Endothelial cell of umbilical vein (primary cell): ENCODE measurements at regions not wholly inside any gene's neighbourhood (a gene's known extent, or its start where the extent isn't known, plus 50 kb on each side); places are given as distances from the start of the nearest gene placed in this dataset.

Experiments
- BruUV-seq: library from RNA; stranded (reverse); fragments of 400-500 nt; replicated peaks from 2 replicates; lab custom pipeline; 2021; lab: Mats Ljungman, UMichigan
- CTCF ChIA-PET: fragments of 300-600, 350-600 bp; sonication (Branson Sonifier 250); formaldehyde crosslinking; loops from one replicate; lab custom pipeline; 2021; ENCODE audit warnings: antibody characterized with exemption, inconsistent platforms; lab: Charles Lee
- POLR2A ChIA-PET: fragments of 300-600, 350-600 bp; sonication (Branson Sonifier 250); formaldehyde crosslinking; loops from one replicate; lab custom pipeline; 2021; ENCODE audit warnings: antibody characterized with exemption, inconsistent platforms; lab: Charles Lee
- DNase-seq: peaks from one replicate; pipeline ENCODE4 v3.0.0-alpha.2; 2011; ENCODE audit warnings: low read depth, low spot score
- FAIRE-seq: peaks from 2 replicates; lab custom pipeline; 2011; peaks lifted over from hg19 to GRCh38; lab: Jason Lieb, UNC
- H2AFZ ChIP-seq: 2 replicates; pipeline ENCODE4 v1.6.0; 2012; ENCODE audit warnings: low read depth, low read length, control low read depth, inconsistent platforms
- H3K27ac ChIP-seq: 2 replicates; pipeline ENCODE4 v1.5.1; 2011; ENCODE audit warnings: low read depth, mild to moderate bottlenecking, control low read depth, low read length, moderate library complexity; ENCODE audit not compliant: insufficient read depth
- H3K27me3 ChIP-seq, 2 experiments: 2 replicates each; pipeline versions ENCODE4 v1.6.0 to v1.6.1; 2011; ENCODE audit warnings: low read length in 2 of 2, mixed read lengths in 1 of 2; ENCODE audit not compliant: control insufficient read depth in 2 of 2, insufficient read depth in 2 of 2
- H3K36me3 ChIP-seq, 2 experiments: 2 replicates in 1 of 2; 3 replicates in 1 of 2; pipeline ENCODE4 v1.5.1; 2011; ENCODE audit warnings: low read length in 2 of 2, mild to moderate bottlenecking in 1 of 2, moderate library complexity in 1 of 2; ENCODE audit not compliant: control insufficient read depth in 2 of 2, insufficient read depth in 2 of 2; ENCODE audit errors: extremely low read depth in 1 of 2
- H3K4me1 ChIP-seq: 3 replicates; pipeline ENCODE4 v1.5.1; 2011; ENCODE audit warnings: mild to moderate bottlenecking, low read length; ENCODE audit not compliant: control insufficient read depth, insufficient read depth; ENCODE audit errors: extremely low read depth
- H3K4me2 ChIP-seq: 2 replicates; pipeline ENCODE4 v1.6.1; 2011; ENCODE audit warnings: low read length, control low read depth, mixed read lengths; ENCODE audit not compliant: insufficient read depth
- H3K4me3 ChIP-seq, 3 experiments: fragments of 200-600 bp in 1 of 3; sonication (generic), shearing (Covaris generic) in 1 of 3; replicated peaks in 1 of 3; 2 replicates each; pipeline ENCODE4 v1.5.1; 2011 to 2016; ENCODE audit warnings: control low read depth in 3 of 3, low read length in 3 of 3, mild to moderate bottlenecking in 2 of 3, inconsistent platforms in 1 of 3, low read depth in 1 of 3, moderate library complexity in 1 of 3; ENCODE audit not compliant: insufficient read depth in 1 of 3
- H3K79me2 ChIP-seq: 2 replicates; pipeline ENCODE4 v1.6.0; 2012; ENCODE audit warnings: low read length, inconsistent platforms; ENCODE audit not compliant: control insufficient read depth, insufficient read depth
- H3K9ac ChIP-seq: replicated peaks from 2 replicates; pipeline ENCODE3; 2011; ENCODE audit warnings: low read length, control low read depth; ENCODE audit not compliant: insufficient read depth; ENCODE audit errors: extremely low read depth
- H3K9me1 ChIP-seq: replicated peaks from 3 replicates; pipeline ENCODE4 v1.6.0; 2011; ENCODE audit warnings: mild to moderate bottlenecking, low read length; ENCODE audit not compliant: control insufficient read depth, insufficient read depth; ENCODE audit errors: extremely low read depth
- H3K9me3 ChIP-seq: replicated peaks from 2 replicates; pipeline ENCODE4 v1.5.1; 2012; ENCODE audit warnings: low read length, inconsistent platforms; ENCODE audit not compliant: control insufficient read depth, insufficient read depth
- H4K20me1 ChIP-seq: replicated peaks from 2 replicates; pipeline ENCODE3; 2011; ENCODE audit warnings: mild to moderate bottlenecking, low read length; ENCODE audit not compliant: control insufficient read depth, insufficient read depth; ENCODE audit errors: extremely low read depth
- EZH2 ChIP-seq: IDR thresholded peaks from 2 replicates; pipeline ENCODE4 v1.6.1; 2012; ENCODE audit warnings: borderline replicate concordance, low read depth, mild to moderate bottlenecking, moderate library complexity, low read length, inconsistent platforms; ENCODE audit not compliant: severe bottlenecking
- FOS ChIP-seq: IDR thresholded peaks from 2 replicates; pipeline ENCODE4 v1.6.1; 2011; ENCODE audit warnings: mild to moderate bottlenecking, low read length, moderate library complexity, borderline replicate concordance; ENCODE audit not compliant: insufficient read depth
- GATA2 ChIP-seq: IDR thresholded peaks from 2 replicates; pipeline ENCODE4 v1.7.0; 2011; ENCODE audit warnings: low read depth, mild to moderate bottlenecking, moderate library complexity, mixed read lengths, low read length; ENCODE audit not compliant: insufficient read length, insufficient read depth
- JUN ChIP-seq: IDR thresholded peaks from 2 replicates; pipeline ENCODE4 v1.6.1; 2011; ENCODE audit warnings: borderline replicate concordance, low read depth; ENCODE audit not compliant: insufficient read length, insufficient read depth
- MYC ChIP-seq: IDR thresholded peaks from one replicate; pipeline ENCODE4 v1.6.1; 2011; ENCODE audit warnings: mild to moderate bottlenecking, low read depth, low read length
- POLR2A ChIP-seq: IDR thresholded peaks from 2 replicates; pipeline ENCODE4 v1.6.1; 2012; ENCODE audit warnings: low read depth, mild to moderate bottlenecking, control low read depth, low read length
- POLR2AphosphoS5 ChIP-seq: IDR thresholded peaks from 2 replicates; pipeline ENCODE4 v1.6.1; 2012; ENCODE audit warnings: low read depth, mild to moderate bottlenecking, control low read depth, low read length, moderate library complexity; ENCODE audit not compliant: insufficient read depth
- dilution Hi-C: fragments of 300-500 bp; cut with MboI; formaldehyde crosslinking; loops from one replicate; pipeline ENCODE4 v1.15.0; 2019; ENCODE audit warnings: low sequenced_read_pairs; ENCODE audit not compliant: extremely low pct_ligation_motif_present
- intact Hi-C: fragments of 100-400 bp; cut with micrococcal nuclease; formaldehyde crosslinking; loops from one replicate; pipeline ENCODE4 v1.10.0; 2022
- TF ChIP-seq, protein P1 (sequence below): IDR thresholded peaks from 2 replicates; pipeline ENCODE4 v1.6.1; 2011; ENCODE audit not compliant: insufficient read depth, insufficient read length
- TF ChIP-seq, protein P2 (sequence below), 2 donors: IDR thresholded peaks; 1 replicate in 1 of 2; 2 replicates in 1 of 2; pipeline ENCODE4 v1.5.1; 2011; ENCODE audit warnings: low read length in 2 of 2, mild to moderate bottlenecking in 2 of 2, moderate library complexity in 2 of 2, control low read depth in 1 of 2, inconsistent platforms in 1 of 2, low read depth in 1 of 2; ENCODE audit not compliant: insufficient read depth in 1 of 2; ENCODE audit errors: extremely low read depth in 1 of 2

DNA sequence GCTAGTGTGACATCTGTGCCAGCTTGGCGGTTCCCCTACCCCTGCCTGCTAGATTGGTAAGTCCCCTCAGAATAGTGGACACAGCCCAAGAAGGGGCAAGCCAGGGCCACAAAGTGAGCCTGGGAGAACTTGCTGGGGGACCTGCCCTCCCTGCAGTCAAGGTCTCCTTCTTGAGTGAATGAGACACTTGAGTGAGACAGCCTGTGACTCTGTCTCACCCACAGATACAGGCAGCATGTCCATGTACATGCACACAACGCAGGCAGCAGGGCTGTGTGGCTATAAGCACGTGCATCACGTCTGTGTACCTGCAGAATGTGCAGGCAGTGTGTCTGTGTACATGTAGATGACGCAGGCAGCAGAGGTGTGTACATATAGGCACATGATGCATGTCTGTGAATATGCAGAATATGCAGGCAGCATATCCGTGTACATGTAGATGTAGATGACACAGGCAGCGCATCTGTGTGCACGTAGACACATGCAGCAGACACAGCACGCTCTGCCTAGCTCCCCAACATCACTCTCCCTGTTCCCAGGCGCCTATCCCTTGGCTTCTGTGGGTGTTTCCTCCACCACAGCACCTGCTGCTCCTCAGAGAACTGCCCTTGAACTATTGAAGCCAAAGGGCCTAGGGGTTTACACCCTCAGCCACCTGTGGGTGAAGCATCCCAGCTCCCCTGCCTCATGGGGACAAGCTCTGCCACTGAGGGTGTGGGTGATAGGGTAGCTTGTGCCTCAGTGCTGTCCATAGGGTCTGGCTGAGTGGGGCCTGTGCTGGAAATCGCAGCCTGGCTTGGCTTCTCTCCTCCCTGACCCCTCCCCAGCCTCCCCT lies 147.2 kb upstream of the TWIST2 start:
- CTCF ChIA-PET, result no interaction called here
- dilution Hi-C loops, result no loop called here

DNA sequence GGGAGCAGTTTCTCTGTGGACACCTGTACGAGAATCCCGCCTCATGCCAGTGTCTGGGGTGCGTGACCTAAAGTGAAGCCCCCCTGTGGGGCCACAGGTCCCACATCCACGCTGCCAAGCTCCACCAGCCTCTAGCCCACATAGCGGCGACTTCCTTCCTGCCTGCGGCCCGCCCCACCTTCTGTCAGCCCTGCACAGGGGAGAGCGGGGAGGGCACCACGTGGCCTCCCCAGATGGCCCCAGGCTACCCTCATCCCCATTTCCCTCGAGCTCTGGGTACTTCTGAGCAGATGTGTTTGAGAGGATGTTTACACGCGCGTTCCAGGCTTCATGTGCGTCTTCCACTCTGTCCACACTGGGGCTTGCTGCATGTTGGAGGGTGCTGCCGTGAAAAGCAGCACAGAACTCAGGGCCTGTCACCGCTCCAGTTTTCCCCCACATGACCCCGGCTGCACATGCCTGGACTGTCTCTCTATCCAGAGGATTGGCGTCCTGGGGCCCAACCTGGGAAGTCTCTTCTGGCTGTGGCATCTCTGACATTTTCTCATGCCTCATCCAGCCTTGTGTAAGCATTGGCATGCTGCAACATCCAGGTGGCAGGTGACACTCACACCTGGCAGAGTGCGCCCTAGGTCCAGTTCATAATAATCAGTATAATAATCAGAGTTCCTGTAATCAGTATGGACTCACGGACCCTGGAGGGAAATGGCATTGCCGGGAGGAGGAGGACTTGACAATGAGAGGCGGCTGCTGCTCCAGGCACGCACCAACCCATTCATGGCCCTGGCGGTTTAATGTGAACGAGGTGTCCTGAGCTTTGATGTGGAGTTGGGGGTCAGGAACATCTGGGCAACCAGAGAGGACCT lies 146.3 kb upstream of the TWIST2 start:
- no peak for TF ChIP-seq MYC
- no peak for TF ChIP-seq GATA2
- no peak for TF ChIP-seq EZH2
- TF ChIP-seq, protein P1, sequence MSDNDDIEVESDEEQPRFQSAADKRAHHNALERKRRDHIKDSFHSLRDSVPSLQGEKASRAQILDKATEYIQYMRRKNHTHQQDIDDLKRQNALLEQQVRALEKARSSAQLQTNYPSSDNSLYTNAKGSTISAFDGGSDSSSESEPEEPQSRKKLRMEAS, result no peak
- TF ChIP-seq, protein P2, sequence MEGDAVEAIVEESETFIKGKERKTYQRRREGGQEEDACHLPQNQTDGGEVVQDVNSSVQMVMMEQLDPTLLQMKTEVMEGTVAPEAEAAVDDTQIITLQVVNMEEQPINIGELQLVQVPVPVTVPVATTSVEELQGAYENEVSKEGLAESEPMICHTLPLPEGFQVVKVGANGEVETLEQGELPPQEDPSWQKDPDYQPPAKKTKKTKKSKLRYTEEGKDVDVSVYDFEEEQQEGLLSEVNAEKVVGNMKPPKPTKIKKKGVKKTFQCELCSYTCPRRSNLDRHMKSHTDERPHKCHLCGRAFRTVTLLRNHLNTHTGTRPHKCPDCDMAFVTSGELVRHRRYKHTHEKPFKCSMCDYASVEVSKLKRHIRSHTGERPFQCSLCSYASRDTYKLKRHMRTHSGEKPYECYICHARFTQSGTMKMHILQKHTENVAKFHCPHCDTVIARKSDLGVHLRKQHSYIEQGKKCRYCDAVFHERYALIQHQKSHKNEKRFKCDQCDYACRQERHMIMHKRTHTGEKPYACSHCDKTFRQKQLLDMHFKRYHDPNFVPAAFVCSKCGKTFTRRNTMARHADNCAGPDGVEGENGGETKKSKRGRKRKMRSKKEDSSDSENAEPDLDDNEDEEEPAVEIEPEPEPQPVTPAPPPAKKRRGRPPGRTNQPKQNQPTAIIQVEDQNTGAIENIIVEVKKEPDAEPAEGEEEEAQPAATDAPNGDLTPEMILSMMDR (IDR thresholded peaks at IDR 0.05; ENCODE audit: extremely low read depth in 1 of 2, insufficient read depth in 1 of 2, low read depth in 1 of 2, low read length in 2 of 2), result no peak
- no peak for TF ChIP-seq FOS
- TF ChIP-seq POLR2AphosphoS5, result no peak
- no peak for TF ChIP-seq JUN
- no peak for TF ChIP-seq POLR2A
- dilution Hi-C loops, result no loop called here

More for the DNA sequence above, 147.2 kb upstream of the TWIST2 start:
- Histone ChIP-seq H3K36me3 (no peaks in the 10 kb centered on the region), H3K4me1 (no peaks in the 10 kb centered on the region), H3K27ac (no peak overlapping the region), H3K4me3 (no peak overlapping the region), H3K4me2 (no peak overlapping the region), H3K9me1 (no peaks in the 10 kb centered on the region), H3K9ac (no peak overlapping the region), H4K20me1 (no peaks in the 10 kb centered on the region), H3K79me2 (no peaks in the 10 kb centered on the region), H3K9me3 (no peaks in the 10 kb centered on the region), H2AFZ (no peak overlapping the region), H3K27me3 (no peaks in the 10 kb centered on the region)
- DNase-seq (no peak), FAIRE-seq (no peak)
- BruUV-seq, result no TSS peak
- POLR2A ChIA-PET, result no interaction called here
- intact Hi-C loops, result no loop called here
- TF ChIP-seq MYC (no peak), EZH2 (no peak), POLR2AphosphoS5 (no peak), JUN (no peak)
- TF ChIP-seq, protein P1, result no peak

More for the DNA sequence above, 146.3 kb upstream of the TWIST2 start:
- intact Hi-C loops, result no loop called here
- H3K36me3 ChIP-seq, result no peaks in the 10 kb centered on the region
- no peak for FAIRE-seq
- H3K79me2 ChIP-seq, result no peaks in the 10 kb centered on the region
- no peaks in the 10 kb centered on the region for H4K20me1 ChIP-seq
- no TSS peak for BruUV-seq
- no peaks in the 10 kb centered on the region for H3K9me1 ChIP-seq
- DNase-seq, result no peak
- H3K27me3 ChIP-seq, result no peaks in the 10 kb centered on the region
- no peaks in the 10 kb centered on the region for H3K9me3 ChIP-seq
- H3K4me1 ChIP-seq, result no peaks in the 10 kb centered on the region
- no peak overlapping the region for H2AFZ ChIP-seq
- ChIA-PET CTCF (no interaction called here), POLR2A (no interaction called here)
- no peak overlapping the region for H3K27ac ChIP-seq
- no peak overlapping the region for H3K4me2 ChIP-seq
- H3K9ac ChIP-seq, result no peak overlapping the region
- H3K4me3 ChIP-seq, result no peak overlapping the region
